Stimulated activated naive CD4-positive, alpha-beta T cell treated with Interleukin-2 at 50 U/mL for 16 hours (primary cell): ENCODE measurements at regions not wholly inside any gene's neighbourhood (a gene's known extent, or its start where the extent isn't known, plus 50 kb on each side); places are given as distances from the start of the nearest gene placed in this dataset.
A peak's percentile ranks its signal among the peaks of the same experiment; 100 is the strongest.
"Not testable (repeated sequence)": the region's sequence is repeated elsewhere in the genome, so short reads cannot be mapped to it uniquely, and the experiment has no call there.

Experiments used
- DNase-seq: peaks from one replicate; lab custom pipeline; 2025; lab: John Stamatoyannopoulos, UW

DNA sequence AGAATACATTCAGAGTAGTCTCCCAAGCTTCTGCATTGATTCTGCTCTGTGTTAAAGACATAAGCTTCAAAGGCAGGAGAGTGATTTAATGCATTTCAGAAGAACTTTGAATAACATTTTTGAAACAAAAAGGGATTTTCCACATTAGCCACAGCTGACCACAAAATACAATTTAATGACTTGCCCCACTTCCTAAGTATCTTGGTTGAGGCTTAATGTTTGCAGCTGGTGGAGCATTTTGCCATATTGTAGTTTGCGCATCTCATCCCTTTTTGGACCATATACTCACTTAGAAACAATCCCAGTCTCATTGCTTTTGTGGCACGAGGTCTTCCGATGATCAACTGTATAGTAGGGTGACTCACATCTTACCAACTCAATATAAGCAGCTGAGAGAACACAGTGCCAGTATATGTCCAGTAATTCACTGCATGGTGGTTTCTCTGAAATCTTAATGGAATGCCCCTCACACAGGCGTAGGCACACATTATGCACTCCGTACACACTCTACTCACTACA is 455.8 kb upstream of the PTGER4 start:
- DNase-seq = peak; percentile 38

DNA sequence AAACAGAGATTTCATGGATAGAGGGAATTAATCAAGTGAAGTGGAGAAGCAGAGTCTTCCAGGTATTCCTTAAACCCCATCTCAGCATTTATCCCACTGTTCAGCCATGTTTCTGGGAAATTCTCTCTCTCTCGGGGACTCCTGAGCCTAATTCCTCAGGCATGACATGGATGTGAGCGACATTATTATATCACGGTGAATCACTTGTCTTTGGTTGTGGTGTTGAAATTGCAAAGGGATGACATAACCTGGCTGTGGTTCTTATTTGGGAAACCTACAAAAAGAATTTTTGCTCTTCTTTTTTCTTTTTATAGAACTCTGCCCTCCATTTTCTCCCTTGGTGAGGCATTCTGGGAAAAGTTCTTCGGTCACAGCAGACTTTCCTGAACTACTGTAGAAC is 457.9 kb upstream of the PTGER4 start:
- DNase-seq = no peak

- no peak for DNase-seq
Measured at GRCh38 chr5:40221255-40221654, 458.5 kb upstream of the PTGER4 start.

- DNase-seq = no peak
Measured at GRCh38 chr5:40220260-40220659, 459.5 kb upstream of the PTGER4 start.

- no peak for DNase-seq
Measured at GRCh38 chr5:40217553-40217952, 462.2 kb upstream of the PTGER4 start.

DNA sequence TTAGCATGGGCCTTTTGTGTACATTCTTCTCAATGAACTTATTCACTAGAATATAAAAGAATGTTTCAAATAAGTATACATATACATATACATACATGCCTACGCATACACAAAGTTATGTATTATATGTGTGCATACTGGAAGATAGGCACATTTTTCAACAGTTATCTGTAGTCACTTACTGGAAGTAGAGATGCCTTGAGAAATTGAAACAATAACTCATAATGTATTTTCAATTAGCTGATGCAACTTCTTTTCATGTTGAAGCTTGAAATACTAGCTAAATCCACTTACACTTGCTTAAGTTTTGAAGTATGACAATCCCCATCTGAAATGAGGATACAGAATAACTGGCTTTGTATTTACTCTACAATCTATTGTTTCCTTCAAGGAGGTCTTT is 469.0 kb upstream of the PTGER4 start:
- no peak for DNase-seq

- DNase-seq = no peak
Measured at GRCh38 chr5:40206030-40206429, 473.7 kb upstream of the PTGER4 start.

- DNase-seq = no peak
Measured at GRCh38 chr5:40204144-40204543, 475.6 kb upstream of the PTGER4 start.

- DNase-seq = no peak
Measured at GRCh38 chr5:40202814-40203440, 476.8 kb upstream of the PTGER4 start.

- DNase-seq = no peak
Measured at GRCh38 chr5:40198736-40199135, 481.0 kb upstream of the PTGER4 start.

- not testable (repeated sequence) for DNase-seq
Measured at GRCh38 chr5:40195574-40195973, 484.1 kb upstream of the PTGER4 start.

DNA sequence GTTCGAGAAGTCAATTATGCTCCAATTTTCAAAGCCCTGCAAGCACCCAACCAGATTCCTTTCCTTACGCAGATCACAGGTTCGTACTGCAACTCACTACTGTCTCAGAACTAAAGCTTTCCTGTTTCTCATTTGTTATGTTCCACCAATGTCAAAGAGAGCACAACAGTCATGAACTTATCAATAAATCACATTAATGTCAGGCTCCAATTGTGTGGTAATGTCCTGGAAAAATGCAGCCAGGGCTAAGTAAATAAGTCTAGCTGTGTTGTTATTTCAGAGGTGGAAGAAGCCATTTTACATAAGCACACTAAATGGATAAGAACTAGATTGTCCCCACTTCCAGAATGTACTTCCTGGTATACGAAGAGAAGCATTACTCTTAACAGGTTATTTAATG is 488.6 kb upstream of the PTGER4 start:
- DNase-seq = no peak

- DNase-seq = no peak
Measured at GRCh38 chr5:40172721-40173120, 507.0 kb upstream of the PTGER4 start.

- DNase-seq = no peak
Measured at GRCh38 chr5:40171971-40172370, 507.7 kb upstream of the PTGER4 start.

DNA sequence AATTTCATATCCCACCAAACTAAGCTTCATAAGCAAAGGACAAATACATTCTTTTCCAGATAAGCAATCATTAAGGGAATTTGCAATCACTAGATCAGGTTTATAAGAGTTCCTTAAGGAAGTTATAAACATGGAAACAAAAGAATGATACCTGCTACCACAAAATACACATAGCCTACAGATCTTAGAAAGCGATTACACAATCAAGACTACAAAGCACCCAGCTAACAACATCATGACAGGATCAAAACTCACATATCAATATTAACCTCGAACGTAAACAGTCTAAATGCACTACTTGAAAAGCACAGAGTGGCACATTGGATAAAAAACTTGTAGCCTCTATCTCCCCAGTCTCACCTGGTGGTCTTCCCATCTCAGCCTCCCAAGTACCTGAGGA is 512.4 kb upstream of the PTGER4 start:
- DNase-seq = no peak

- DNase-seq = no peak
Measured at GRCh38 chr5:40166802-40167201, 512.9 kb upstream of the PTGER4 start.

DNA sequence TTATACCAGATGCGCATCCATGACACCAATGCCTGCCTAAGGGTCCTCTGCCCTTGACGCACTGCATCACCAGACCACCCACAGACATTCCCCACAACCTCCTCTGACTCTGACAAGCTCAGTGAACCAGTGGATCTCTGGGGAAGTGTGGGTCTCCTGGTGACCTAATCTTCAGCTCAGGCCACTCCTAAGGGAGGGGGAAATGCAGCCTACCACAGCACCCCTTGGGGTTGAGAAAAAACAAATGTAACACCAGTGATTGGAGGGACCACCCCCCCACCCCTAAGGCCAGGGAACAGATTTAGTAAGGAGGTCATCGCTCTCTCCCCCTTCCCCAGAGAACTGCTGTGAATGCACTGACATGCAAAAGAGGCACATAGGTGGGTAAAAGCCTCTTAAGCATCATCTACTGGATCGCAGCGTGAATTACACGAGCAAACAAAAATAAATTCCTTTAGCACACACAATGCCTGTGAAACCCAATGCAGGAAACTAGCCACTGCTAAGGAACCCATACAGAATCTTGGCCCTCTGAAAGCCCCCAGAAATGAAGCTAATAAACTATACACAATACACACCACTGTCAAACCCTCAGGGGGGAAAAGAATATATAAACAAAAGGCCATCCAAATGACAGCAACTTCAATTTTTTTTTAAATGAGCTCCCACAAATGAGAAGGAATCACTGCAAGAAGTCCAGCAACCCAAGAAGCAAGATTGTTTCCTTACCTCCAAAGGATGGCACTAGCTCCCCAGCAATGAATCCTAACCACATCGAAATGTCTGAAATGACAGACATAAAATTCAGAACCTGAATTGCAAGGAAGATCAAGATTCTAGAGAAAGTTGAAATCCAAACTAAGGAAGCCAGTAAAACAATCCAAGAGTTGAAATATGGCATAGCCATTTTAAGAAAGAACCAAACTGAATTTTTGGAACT is 513.7 kb upstream of the PTGER4 start:
- no peak for DNase-seq

DNA sequence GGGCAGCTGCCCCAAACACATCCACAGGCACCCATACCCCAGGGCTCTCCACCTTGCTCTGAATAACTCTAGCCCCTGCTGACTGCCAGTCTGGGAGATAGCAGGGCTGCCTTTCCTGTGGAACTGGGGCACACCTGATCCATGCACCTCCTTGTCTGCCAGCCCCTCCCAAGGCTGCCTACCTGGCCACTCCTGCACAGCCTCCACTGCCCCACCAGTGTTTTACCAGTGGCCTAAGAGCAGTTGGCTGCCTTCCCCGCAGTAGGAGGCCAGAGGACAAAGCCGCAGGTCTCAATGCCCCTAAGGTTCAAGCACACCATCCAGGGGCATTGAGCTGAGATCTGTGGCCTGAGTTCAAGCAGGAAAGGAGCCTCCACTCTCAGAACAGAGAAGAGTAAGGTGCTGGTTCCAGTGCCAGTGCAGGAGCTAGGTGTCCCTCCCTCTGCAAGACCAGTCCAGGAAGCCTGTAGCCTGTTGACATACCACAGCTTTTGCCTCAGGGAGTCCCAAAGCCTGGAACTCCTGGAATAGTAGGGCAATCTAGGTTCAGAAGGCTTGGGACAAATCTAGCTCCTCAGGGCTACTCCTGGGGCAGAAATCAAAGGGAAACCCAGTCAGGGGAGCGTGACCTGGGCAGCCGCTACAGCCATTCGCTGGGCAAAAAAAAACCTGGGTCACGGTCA is 514.5 kb upstream of the PTGER4 start:
- DNase-seq = no peak

GRCh38 chr5:40160435-40160834 is 519.3 kb upstream of the PTGER4 start:
- DNase-seq = no peak

DNA sequence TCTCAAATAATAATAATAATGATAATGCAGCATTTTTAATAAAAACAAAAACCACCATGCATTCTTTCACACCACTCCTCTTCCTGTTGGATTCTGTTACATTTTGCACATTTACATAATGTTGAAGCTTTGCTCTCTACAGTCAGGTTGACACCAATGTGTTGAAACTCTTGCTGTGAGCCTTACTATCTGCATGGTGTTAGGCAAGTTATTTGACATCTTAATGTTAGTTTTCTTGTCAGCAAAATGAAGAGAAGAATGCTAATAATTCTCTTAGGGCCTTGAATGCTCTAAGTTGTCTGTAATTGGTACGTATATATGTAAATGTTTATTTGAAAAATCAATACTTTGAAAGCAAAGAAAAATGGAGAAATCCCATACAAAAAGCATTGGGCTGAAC is 525.5 kb upstream of the PTGER4 start:
- no peak for DNase-seq

DNA sequence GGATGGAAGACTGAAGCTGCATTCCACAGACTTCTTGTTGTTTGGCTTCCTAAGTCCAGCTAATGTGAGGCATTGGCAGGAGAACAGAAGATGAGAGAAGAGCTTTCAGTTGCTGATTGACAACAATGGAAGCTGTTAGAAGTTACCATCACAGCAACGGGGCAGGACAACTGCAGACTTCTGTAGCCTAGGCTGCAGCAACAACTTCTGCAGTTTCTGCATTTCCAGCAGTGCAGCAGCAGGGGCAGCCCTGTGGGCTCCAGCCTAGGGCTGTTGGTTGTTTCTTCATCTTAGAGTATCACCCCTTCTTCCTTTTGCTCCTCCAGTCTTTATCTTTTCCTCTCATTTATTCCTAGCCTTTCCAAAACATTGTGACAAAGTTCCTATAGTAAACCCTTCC is 528.8 kb upstream of the PTGER4 start:
- no peak for DNase-seq

- DNase-seq = no peak
Measured at GRCh38 chr5:40141896-40142295, 537.8 kb upstream of the PTGER4 start.

- no peak for DNase-seq
Measured at GRCh38 chr5:40141418-40141817, 538.3 kb upstream of the PTGER4 start.
